HG02973 (cell line): ENCODE measurements at regions not wholly inside any gene's neighbourhood (a gene's known extent, or its start where the extent isn't known, plus 50 kb on each side); places are given as distances from the start of the nearest gene placed in this dataset.

Experiments
- ATAC-seq: cut with Tn5 transposase; IDR thresholded peaks from one replicate; pipeline ENCODE4 v1.9.1; 2021; ENCODE audit warnings: moderate library complexity; ENCODE audit not compliant: unreplicated experiment

DNA sequence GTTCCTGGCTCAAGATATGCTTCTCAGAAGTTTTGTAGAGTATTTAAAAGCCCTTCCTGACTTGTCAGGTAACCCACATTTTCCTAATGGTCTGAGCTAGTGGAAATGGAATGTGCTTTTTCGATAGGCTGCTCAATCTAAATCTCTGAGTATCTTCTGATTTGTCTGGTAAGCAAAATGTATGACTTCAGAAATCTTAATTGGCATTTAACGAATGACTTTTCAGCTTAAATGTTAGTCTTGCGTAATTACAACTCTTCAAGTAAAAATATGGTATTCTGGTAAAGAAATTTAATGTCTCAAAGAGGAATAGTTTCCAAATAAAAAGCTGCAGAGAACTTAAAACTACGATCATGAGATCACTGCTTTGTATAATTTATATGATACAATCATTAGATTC, 379.1 kb downstream of the ANKRD50 start:
- no peak for ATAC-seq

DNA sequence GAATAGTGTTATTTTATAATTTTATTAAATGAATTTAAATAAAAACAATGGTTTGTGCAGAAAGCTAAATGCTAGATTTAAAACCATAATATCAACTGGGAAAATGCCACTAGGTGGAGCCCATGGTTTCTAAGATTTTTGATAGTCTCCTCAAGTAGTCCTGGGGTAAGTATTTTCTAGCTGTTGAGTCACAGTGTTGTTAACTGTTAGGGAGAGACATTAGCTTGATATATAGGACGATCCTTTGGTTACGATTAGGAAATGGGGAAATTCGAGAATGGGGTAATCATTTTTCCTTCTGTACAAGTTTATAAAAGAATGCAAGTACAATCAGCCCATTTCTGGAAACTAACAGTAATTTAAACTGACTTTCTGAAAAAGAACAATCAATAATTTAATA, 378.4 kb downstream of the ANKRD50 start:
- no peak for ATAC-seq

GRCh38 chr4:124337874-124338273, 374.7 kb downstream of the ANKRD50 start:
- no peak for ATAC-seq

- ATAC-seq, result no peak
These were observed 368.8 kb downstream of the ANKRD50 start for GRCh38 chr4:124343661-124344171.

DNA sequence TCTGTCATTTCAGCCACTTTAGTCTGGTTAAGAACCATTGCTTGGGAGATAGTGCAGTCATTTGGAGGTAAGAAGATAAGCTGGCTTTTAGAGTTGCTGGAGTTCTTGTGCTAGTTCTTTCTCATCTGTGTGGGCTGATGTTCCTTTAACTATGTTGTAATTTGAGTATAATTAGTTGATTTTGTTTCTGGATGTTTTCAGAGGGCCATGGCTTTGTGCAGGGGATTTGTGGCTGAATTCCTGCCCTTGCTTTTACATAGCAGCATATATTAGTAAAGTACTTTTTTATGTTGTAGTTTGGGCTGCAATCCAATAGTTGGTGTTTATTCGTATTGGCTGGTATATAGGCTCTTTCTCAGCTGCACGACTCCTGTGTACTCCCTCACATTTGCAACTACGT, 339.6 kb downstream of the ANKRD50 start:
- ATAC-seq, result no peak

DNA sequence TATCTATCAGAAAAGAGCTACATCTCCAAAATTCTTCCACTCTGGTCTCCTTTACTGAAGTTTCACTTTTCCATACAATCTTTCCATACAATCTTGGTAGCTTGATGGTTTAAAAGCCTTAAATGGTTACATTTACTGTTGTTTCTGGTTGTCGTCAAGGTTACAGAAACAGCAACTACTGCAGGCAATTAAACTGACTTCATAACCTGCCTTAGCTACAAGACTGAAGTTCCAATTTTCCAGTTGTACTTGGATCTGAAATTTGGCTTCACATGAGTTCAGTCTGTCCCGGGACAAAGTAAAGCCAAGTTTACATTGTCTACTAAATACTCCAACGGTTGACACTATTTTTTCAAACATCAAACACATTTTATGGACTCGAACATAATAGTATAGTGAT, 326.4 kb downstream of the ANKRD50 start:
- no peak for ATAC-seq

- ATAC-seq, result no peak
These were observed 325.9 kb downstream of the ANKRD50 start for GRCh38 chr4:124386648-124387047.

- no peak for ATAC-seq
These were observed 322.9 kb downstream of the ANKRD50 start for GRCh38 chr4:124389591-124389990.

- ATAC-seq, result no peak
These were observed 321.7 kb downstream of the ANKRD50 start for GRCh38 chr4:124390861-124391260.

DNA sequence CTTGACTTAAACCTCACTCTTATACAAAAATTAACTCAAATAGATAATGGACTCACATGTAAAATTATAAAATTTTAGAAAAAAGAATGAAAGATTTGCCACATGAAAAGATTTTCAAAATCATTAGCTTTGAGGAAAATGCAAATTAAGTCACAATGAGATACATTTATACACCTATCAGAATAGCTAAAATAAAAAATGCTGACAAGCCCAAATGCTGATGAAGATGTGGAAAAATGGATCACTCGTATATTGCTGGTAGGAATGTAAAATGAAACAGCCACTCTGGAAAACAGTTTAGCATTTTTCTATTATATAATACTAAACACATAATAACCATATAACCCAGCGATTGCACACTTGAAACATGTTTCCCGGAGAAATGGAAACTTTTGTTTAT, 316.2 kb downstream of the ANKRD50 start:
- ATAC-seq, result no peak

DNA sequence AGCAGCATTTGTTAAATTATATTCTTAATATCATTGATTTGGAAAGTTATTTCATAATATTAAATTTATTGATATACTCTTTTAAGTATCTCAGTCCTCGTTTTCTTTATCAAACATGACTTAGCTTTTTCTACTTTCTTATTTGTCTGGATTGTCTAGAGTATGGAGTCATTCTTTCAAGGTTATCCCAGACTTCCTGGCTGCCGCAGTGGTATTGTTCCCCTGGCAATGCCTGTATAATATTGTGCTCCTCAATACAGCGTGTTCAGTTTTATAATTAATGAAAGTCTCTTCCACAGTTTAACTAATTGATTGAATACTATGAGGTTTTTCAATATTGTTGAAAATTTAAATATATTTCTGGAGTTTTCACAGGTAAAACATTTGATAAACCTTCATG, 310.9 kb downstream of the ANKRD50 start:
- no peak for ATAC-seq

DNA sequence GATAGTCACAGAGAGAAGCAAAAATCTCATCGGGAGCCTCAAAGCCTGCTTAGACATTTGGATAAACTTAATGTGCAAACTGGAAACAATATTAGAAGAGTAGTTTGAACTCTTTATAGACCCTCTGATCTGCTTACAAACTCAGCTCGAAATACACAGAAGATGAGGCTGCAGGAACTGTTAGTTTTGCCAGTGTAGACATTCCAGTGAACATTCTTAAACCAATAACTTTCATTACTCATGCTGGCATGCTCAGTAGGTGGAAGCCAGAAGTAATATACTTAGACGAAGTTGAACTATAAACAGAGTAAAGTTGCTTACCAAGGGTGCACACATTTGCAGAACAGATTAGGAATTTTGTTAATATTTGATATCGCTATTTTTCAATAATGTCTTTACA, 303.5 kb downstream of the ANKRD50 start:
- no peak for ATAC-seq

DNA sequence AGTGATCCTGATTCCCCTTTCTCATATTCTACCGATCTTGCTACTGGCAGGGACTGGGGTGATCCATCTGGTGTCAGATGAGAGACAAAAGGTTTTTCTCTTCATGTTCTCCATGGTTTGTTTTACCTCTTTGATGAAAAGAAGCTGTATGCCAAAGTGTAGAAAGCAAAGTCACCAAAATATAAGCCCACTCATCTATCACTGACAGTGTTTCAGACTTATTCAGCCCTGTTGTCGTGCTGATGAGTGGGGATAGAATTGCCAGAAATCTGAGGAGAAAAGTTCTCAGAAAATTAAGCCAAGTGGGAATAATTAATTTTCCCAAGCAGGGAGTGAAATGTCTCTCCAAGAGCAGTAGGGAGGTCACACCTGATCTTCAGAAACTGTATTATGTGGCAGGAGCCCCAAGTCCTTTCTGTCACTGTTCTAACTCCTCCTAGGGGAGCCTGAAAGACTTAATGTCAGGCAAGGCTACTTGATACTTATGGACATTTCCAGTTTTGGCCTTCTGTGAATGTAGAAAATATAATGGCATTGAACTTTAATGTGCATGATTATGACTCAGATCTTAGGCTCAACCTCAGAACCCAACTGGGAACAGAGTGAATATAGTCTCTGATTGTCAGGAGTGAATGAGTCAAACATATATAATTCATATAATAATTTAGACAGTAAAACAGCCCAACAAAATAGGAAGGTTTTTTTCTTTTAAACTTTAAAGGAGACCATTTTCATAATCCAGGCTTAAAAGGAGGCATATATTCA, 298.1 kb downstream of the ANKRD50 start:
- no peak for ATAC-seq

- ATAC-seq, result no peak
These were observed 297.4 kb downstream of the ANKRD50 start for GRCh38 chr4:124415146-124415545.

GRCh38 chr4:124417371-124417770, 295.2 kb downstream of the ANKRD50 start:
- no peak for ATAC-seq

GRCh38 chr4:124420166-124420695, 292.3 kb downstream of the ANKRD50 start:
- no peak for ATAC-seq

- no peak for ATAC-seq
These were observed 289.4 kb downstream of the ANKRD50 start for GRCh38 chr4:124423160-124423559.

DNA sequence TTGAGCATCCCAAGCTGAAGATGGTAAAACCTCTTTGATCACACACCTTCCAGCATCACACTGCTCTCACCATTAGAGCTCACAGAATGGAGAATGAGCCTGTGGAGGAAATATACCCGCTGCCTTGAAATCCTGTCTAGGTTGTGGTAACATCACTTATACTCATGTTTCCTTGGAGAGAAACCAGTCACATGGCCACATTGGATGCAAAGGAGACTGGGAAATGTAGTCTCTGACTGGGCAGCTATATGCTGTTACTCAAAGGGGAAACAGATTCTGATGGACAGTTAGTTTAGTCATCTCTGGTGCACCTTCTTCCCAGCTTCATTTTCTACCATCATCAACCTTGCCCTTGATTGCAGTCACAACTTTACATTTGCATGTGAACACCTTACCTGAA, 286.3 kb downstream of the ANKRD50 start:
- ATAC-seq, result no peak

DNA sequence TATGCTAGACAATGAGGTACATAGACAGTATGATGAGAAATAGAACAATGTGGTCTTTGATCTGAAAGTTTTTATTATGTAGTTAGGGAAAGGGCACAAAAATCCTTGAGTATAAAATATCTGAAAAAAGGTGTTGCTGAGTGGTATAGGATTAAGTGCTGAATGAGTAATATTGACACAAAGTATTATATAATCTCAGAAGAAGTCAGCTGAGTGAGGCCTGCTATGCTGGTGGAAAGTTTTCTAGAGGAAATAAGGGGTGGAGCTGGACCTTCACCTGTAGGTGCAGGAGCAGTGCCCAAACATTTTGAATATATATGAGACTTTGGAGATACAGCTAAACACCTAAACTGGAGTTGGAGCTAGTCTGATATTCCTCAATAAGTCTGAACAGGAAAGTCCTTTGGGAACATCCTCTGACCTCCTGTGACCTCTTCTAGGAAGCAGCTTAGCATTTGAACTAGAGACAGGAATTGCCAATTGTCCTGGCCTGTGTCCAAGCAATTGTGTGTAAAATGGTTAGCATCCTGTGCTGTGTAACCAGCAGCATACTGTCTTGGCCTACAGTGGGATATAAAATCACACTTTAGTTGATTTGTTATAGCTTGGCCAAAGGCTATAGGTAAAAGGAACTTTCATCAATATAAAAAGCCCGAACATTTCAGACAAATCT, 285.3 kb downstream of the ANKRD50 start:
- ATAC-seq, result no peak

- ATAC-seq, result no peak
These were observed 283.9 kb downstream of the ANKRD50 start for GRCh38 chr4:124428648-124429047.

GRCh38 chr4:124429746-124430250, 282.7 kb downstream of the ANKRD50 start:
- no peak for ATAC-seq

- no peak for ATAC-seq
These were observed 280.8 kb downstream of the ANKRD50 start for GRCh38 chr4:124431653-124432192.
